HEK293 (cell line): ENCODE measurements at regions not wholly inside any gene's neighbourhood (a gene's known extent, or its start where the extent isn't known, plus 50 kb on each side); places are given as distances from the start of the nearest gene placed in this dataset.

Experiments used
- CTCF ChIP-seq: fragments of 450-650 bp; formaldehyde crosslinking; IDR thresholded peaks from 2 replicates; pipeline ENCODE4 v1.5.1; 2016; ENCODE audit warnings: missing biosample characterization, missing genetic modification characterization
- REST ChIP-seq: fragments of 450-650 bp; formaldehyde crosslinking; IDR thresholded peaks from 2 replicates; pipeline ENCODE4 v1.5.1; 2016; ENCODE audit warnings: missing biosample characterization, missing genetic modification characterization
- ZBTB17 ChIP-seq: fragments of 450-650 bp; formaldehyde crosslinking; IDR thresholded peaks from 2 replicates; pipeline ENCODE4 v1.5.1; 2016; ENCODE audit warnings: missing biosample characterization, missing genetic modification characterization
- ZNF292 ChIP-seq: fragments of 450-650 bp; formaldehyde crosslinking; IDR thresholded peaks from 2 replicates; pipeline ENCODE4 v1.5.1; 2016; ENCODE audit warnings: low read depth, missing biosample characterization, missing genetic modification characterization, borderline replicate concordance
- ZNF488 ChIP-seq: fragments of 450-650 bp; formaldehyde crosslinking; IDR thresholded peaks from 2 replicates; pipeline ENCODE4 v1.5.1; 2016; ENCODE audit warnings: missing biosample characterization, missing genetic modification characterization
- ZNF596 ChIP-seq: fragments of 450-650 bp; IDR thresholded peaks from 2 replicates; pipeline ENCODE4 v1.5.0; 2018; ENCODE audit warnings: missing biosample characterization, mild to moderate bottlenecking, missing genetic modification characterization, moderate library complexity
- ZNF747 ChIP-seq: fragments of 450-650 bp; formaldehyde crosslinking; IDR thresholded peaks from 2 replicates; pipeline ENCODE4 v1.5.1; 2016; ENCODE audit warnings: missing biosample characterization, missing genetic modification characterization

GRCh38 chr6:140201787-140202458, 827.5 kb upstream of the CITED2 start:
- TF ChIP-seq ZBTB17 (tag by site-specific recombination) (no peak), CTCF (tag by site-specific recombination) (no peak), ZNF596 (no peak), REST (tag by site-specific recombination) (no peak), ZNF292 (no peak), ZNF488 (tag by site-specific recombination) (no peak), ZNF747 (tag by site-specific recombination) (no peak)
